Activated CD8-positive, alpha-beta T cell treated with anti-CD3 and anti-CD28 coated beads for 36 hours (primary cell): ENCODE measurements at regions not wholly inside any gene's neighbourhood (a gene's known extent, or its start where the extent isn't known, plus 50 kb on each side); places are given as distances from the start of the nearest gene placed in this dataset.

Experiments
- ATAC-seq: fragments of 200-7000 bp; cut with Tn5 transposase; one replicate; pipeline ENCODE4 v1.10.0; 2021; ENCODE audit warnings: mild to moderate bottlenecking, moderate library complexity
- CTCF ChIA-PET: fragments of 350-600 bp; sonication (Branson Sonifier 250); formaldehyde crosslinking; loops from one replicate; lab custom pipeline; 2021; ENCODE audit warnings: antibody characterized with exemption; lab: Charles Lee
- POLR2A ChIA-PET: fragments of 350-600 bp; sonication (Branson Sonifier 250); formaldehyde crosslinking; loops from one replicate; lab custom pipeline; 2021; ENCODE audit warnings: antibody characterized with exemption; lab: Charles Lee
- DNase-seq: peaks from one replicate; pipeline ENCODE4 v3.0.0-alpha.2; 2020
- H3K27ac Mint-ChIP-seq: one replicate; pipeline ENCODE4 v1.8.0; 2021; ENCODE audit warnings: mild to moderate bottlenecking, mixed read lengths
- H3K27me3 Mint-ChIP-seq: one replicate; pipeline ENCODE4 v1.8.0; 2021; ENCODE audit warnings: mixed read lengths
- H3K36me3 Mint-ChIP-seq: one replicate; pipeline ENCODE4 v1.8.0; 2021; ENCODE audit warnings: low read depth, mixed read lengths
- H3K4me1 Mint-ChIP-seq: one replicate; pipeline ENCODE4 v1.8.0; 2021; ENCODE audit warnings: low read depth, mixed read lengths
- H3K4me3 Mint-ChIP-seq: one replicate; pipeline ENCODE4 v1.8.0; 2021; ENCODE audit warnings: mild to moderate bottlenecking, moderate library complexity, mixed read lengths
- H3K9me3 Mint-ChIP-seq: one replicate; pipeline ENCODE4 v1.8.0; 2021; ENCODE audit warnings: mixed read lengths
- CTCF ChIP-seq: fragments of 200-600 bp; IDR thresholded peaks from one replicate; pipeline ENCODE4 v1.8.0; 2022; ENCODE audit warnings: antibody characterized with exemption, mild to moderate bottlenecking
- intact Hi-C: fragments of 100-400 bp; cut with micrococcal nuclease; formaldehyde crosslinking; loops from one replicate; pipeline ENCODE4 v1.10.0; 2022

GRCh38 chr4:112926819-112927218 lies 122.6 kb upstream of the ANK2 start:
- ChIA-PET CTCF (interaction anchor here (1.2 to 2.6 kb wide), 2 partner anchors 11 to 20 kb away, joined by 3 to 11 read pairs; no protein-coding TSS in a partner anchor), POLR2A (no interaction called here)
- intact Hi-C loops: no loop called here
- DNase-seq (no peak), ATAC-seq (no peak)
- no peak overlapping the region for H3K4me3 Mint-ChIP-seq
- H3K27me3 Mint-ChIP-seq: peaks cover 7% of the 10 kb centered on the region
- no peaks in the 10 kb centered on the region for H3K9me3 Mint-ChIP-seq
- no peak overlapping the region for H3K27ac Mint-ChIP-seq
- TF ChIP-seq CTCF: no peak
- no peaks in the 10 kb centered on the region for H3K36me3 Mint-ChIP-seq
- no peaks in the 10 kb centered on the region for H3K4me1 Mint-ChIP-seq

GRCh38 chr4:112927544-112927943 lies 121.9 kb upstream of the ANK2 start:
- H3K27ac Mint-ChIP-seq: no peak overlapping the region
- DNase-seq (no peak), ATAC-seq (no peak)
- H3K4me1 Mint-ChIP-seq: no peaks in the 10 kb centered on the region
- CTCF ChIA-PET: interaction anchor here (2.6 kb wide), 1 partner anchor 11 kb away, joined by 11 read pairs; no protein-coding TSS in a partner anchor
- H3K27me3 Mint-ChIP-seq: peaks cover 7% of the 10 kb centered on the region
- no peak for TF ChIP-seq CTCF
- POLR2A ChIA-PET: no interaction called here
- H3K4me3 Mint-ChIP-seq: no peak overlapping the region
- no peaks in the 10 kb centered on the region for H3K9me3 Mint-ChIP-seq
- H3K36me3 Mint-ChIP-seq: no peaks in the 10 kb centered on the region
- intact Hi-C loops: no loop called here

- ChIA-PET POLR2A (no interaction called here), CTCF (no interaction called here)
- ATAC-seq (no peak), DNase-seq (no peak)
- intact Hi-C loops: loop anchor here (10.0 kb wide), 1 partner anchor 296 kb away; the partner anchor contains the start of genes LARP7 and ZGRF1
- H3K4me3 Mint-ChIP-seq: no peak overlapping the region
- no peak overlapping the region for H3K27ac Mint-ChIP-seq
- no peaks in the 10 kb centered on the region for H3K9me3 Mint-ChIP-seq
- TF ChIP-seq CTCF: no peak
- H3K4me1 Mint-ChIP-seq: no peaks in the 10 kb centered on the region
- H3K27me3 Mint-ChIP-seq: peaks cover 9% of the 10 kb centered on the region
- no peaks in the 10 kb centered on the region for H3K36me3 Mint-ChIP-seq
Observed at GRCh38 chr4:112931001-112931400, 118.5 kb upstream of the ANK2 start.

GRCh38 chr4:112933790-112934189 lies 115.7 kb upstream of the ANK2 start:
- no peak overlapping the region for H3K27ac Mint-ChIP-seq
- TF ChIP-seq CTCF: no peak
- ChIA-PET POLR2A (no interaction called here), CTCF (interaction anchor here (1.1 kb wide), 1 partner anchor 18 kb away, joined by 3 read pairs; no protein-coding TSS in a partner anchor)
- peaks cover 7% of the 10 kb centered on the region for H3K27me3 Mint-ChIP-seq
- intact Hi-C loops: loop anchor here (10.0 kb wide), 1 partner anchor 299 kb away; the partner anchor contains the start of genes LARP7 and ZGRF1
- H3K4me1 Mint-ChIP-seq: no peaks in the 10 kb centered on the region
- ATAC-seq (no peak), DNase-seq (no peak)
- no peak overlapping the region for H3K4me3 Mint-ChIP-seq
- H3K9me3 Mint-ChIP-seq: no peaks in the 10 kb centered on the region
- H3K36me3 Mint-ChIP-seq: no peaks in the 10 kb centered on the region

- TF ChIP-seq CTCF: peak; percentile 65
- peaks cover 5% of the 10 kb centered on the region for H3K27me3 Mint-ChIP-seq
- DNase-seq (no peak), ATAC-seq (peak; percentile 37)
- no peaks in the 10 kb centered on the region for H3K36me3 Mint-ChIP-seq
- no peaks in the 10 kb centered on the region for H3K9me3 Mint-ChIP-seq
- CTCF ChIA-PET: interaction anchor here (0.9 to 3.9 kb wide), 21 partner anchors 10 to 304 kb away, joined by 3 to 42 read pairs (median 4); no protein-coding TSS in a partner anchor
- POLR2A ChIA-PET: interaction anchor here (0.9 kb wide), 1 partner anchor 107 kb away, joined by 3 read pairs; no protein-coding TSS in a partner anchor
- no peak overlapping the region for H3K27ac Mint-ChIP-seq
- intact Hi-C loops: loop anchor here (5.0 to 10.0 kb wide), 2 partner anchors 171 to 304 kb away; partner anchors contain the start of genes LARP7 and ZGRF1
- H3K4me3 Mint-ChIP-seq: no peak overlapping the region
- no peaks in the 10 kb centered on the region for H3K4me1 Mint-ChIP-seq
Observed at GRCh38 chr4:112938461-112939058, 110.9 kb upstream of the ANK2 start.
